Fibroblast of skin of scalp (primary cell): ENCODE measurements at regions not wholly inside any gene's neighbourhood (a gene's known extent, or its start where the extent isn't known, plus 50 kb on each side); places are given as distances from the start of the nearest gene placed in this dataset.
A peak's percentile ranks its signal among the peaks of the same experiment; 100 is the strongest.

ENCODE experiments used
- DNase-seq: peaks from one replicate; pipeline ENCODE4 v3.0.0-alpha.2; 2013

- no peak for DNase-seq
Observed at GRCh38 chr4:111814961-111815360, 330.3 kb upstream of the FAM241A start.

- DNase-seq: no peak
Observed at GRCh38 chr4:111821342-111821741, 323.9 kb upstream of the FAM241A start.

- no peak for DNase-seq
Observed at GRCh38 chr4:111836601-111837000, 308.7 kb upstream of the FAM241A start.

GRCh38 chr4:111837761-111838160, 307.5 kb upstream of the FAM241A start:
- DNase-seq: no peak

- no peak for DNase-seq
Observed at GRCh38 chr4:111838406-111838930, 306.8 kb upstream of the FAM241A start.

- DNase-seq: no peak
Observed at GRCh38 chr4:111839141-111839540, 306.1 kb upstream of the FAM241A start.

- no peak for DNase-seq
Observed at GRCh38 chr4:111842336-111842735, 302.9 kb upstream of the FAM241A start.

GRCh38 chr4:111847296-111848008, 297.8 kb upstream of the FAM241A start:
- peak; percentile 4 for DNase-seq

GRCh38 chr4:111849746-111850284, 295.4 kb upstream of the FAM241A start:
- DNase-seq: no peak

- peak; percentile 48 for DNase-seq
Observed at GRCh38 chr4:111854494-111855087, 290.7 kb upstream of the FAM241A start.

GRCh38 chr4:111855308-111855707, 289.9 kb upstream of the FAM241A start:
- DNase-seq: no peak

GRCh38 chr4:111864066-111864465, 281.2 kb upstream of the FAM241A start:
- DNase-seq: no peak

- no peak for DNase-seq
Observed at GRCh38 chr4:111869339-111869738, 275.9 kb upstream of the FAM241A start.

GRCh38 chr4:111871802-111872201, 273.5 kb upstream of the FAM241A start:
- DNase-seq: no peak

GRCh38 chr4:111873801-111874200, 271.5 kb upstream of the FAM241A start:
- DNase-seq: no peak

GRCh38 chr4:111879539-111879938, 265.7 kb upstream of the FAM241A start:
- DNase-seq: no peak

GRCh38 chr4:111880116-111880515, 265.1 kb upstream of the FAM241A start:
- no peak for DNase-seq

- DNase-seq: peak; percentile 1
Observed at GRCh38 chr4:111883557-111883999, 261.7 kb upstream of the FAM241A start.

- no peak for DNase-seq
Observed at GRCh38 chr4:111890412-111890811, 254.8 kb upstream of the FAM241A start.

- DNase-seq: no peak
Observed at GRCh38 chr4:111905511-111905910, 239.7 kb upstream of the FAM241A start.

GRCh38 chr4:111919639-111920038, 225.6 kb upstream of the FAM241A start:
- no peak for DNase-seq

GRCh38 chr4:111921714-111922113, 223.5 kb upstream of the FAM241A start:
- DNase-seq: no peak

GRCh38 chr4:111923786-111924185, 221.5 kb upstream of the FAM241A start:
- DNase-seq: peak; percentile 50

- DNase-seq: no peak
Observed at GRCh38 chr4:111924696-111925095, 220.6 kb upstream of the FAM241A start.
